LHCN-M2 (cell line): ENCODE measurements at regions not wholly inside any gene's neighbourhood (a gene's known extent, or its start where the extent isn't known, plus 50 kb on each side); places are given as distances from the start of the nearest gene placed in this dataset.

Experiments
- DNase-seq: peaks from one replicate; pipeline ENCODE4 v3.0.0-alpha.2; 2012; ENCODE audit warnings: low read depth

DNA sequence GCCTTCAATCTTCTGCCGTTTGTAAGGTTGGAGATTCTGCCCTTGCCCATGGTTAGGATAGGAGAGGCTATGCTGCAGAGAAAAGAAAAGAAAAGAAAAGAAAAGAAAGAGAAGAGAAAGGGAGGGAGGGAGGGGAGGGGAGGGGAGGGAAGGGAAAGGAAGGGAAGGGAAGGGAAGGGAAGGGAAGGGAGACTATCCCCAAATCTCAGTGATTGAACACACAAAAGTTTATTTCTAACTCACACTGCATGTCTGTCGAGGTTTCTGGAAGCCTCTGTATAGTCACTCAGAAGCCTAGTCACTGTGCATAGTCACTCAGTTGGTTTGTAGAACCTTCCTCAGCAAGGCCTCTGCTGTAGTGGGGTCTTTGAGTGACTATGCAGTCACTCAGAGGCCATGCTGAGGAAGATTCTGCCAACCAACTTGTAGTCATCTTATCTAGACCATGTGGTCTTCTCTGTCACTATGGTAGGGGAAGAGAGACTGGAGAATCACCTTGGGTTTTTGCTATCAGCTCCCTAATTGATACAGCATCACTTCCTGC is 52.3 kb upstream of the ABCC9 start:
- no peak for DNase-seq

DNA sequence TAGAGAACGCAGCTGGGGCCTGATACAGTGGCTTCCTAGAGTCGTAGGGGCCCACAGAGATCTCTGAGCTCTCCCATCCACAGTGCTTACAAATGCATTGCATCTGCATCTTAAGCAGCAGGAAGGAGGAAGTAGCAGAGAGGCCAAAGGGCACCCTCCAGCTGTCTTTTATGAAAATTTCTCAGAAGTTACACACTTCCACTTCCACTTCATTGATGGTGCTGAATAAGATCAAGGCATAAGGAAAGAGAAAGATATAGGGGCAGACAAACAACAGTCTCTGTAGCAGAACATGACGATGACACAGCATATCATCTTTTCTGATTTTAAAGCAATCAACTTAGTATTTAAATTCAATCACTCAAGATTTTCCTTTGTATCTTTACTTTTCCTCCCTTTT is 51.6 kb upstream of the ABCC9 start:
- peak; percentile 37 for DNase-seq

DNA sequence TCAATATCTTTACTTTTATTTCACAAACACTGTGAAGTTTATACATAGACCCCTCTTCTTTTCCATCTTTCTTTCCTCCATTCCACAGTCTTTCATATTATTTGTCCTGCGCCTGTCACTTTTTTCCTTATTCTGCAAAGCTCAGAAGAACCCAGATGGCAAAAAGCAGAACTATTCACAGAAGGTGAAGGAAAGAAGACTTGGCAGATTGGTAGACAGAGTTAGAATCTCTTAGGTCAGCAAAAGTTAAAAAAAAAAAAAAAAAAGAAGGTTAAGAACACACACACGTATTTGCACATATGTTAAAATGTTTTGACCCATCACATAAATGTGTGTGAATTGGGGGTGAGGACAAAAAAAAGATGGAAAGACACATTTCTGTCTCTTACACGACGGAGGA is 50.3 kb upstream of the ABCC9 start:
- no peak for DNase-seq
